GM12874 (cell line): ENCODE measurements at regions not wholly inside any gene's neighbourhood (a gene's known extent, or its start where the extent isn't known, plus 50 kb on each side); places are given as distances from the start of the nearest gene placed in this dataset.

Experiments used
- CTCF ChIP-seq: IDR thresholded peaks from 2 replicates; pipeline ENCODE4 v1.5.1; 2011; ENCODE audit warnings: low read depth, mild to moderate bottlenecking, control low read depth, low read length, moderate library complexity; ENCODE audit not compliant: insufficient read depth

- no peak for TF ChIP-seq CTCF
Measured at GRCh38 chr14:28820677-28821076, 54.1 kb downstream of the FOXG1 start.

GRCh38 chr14:28821993-28822392 is 55.4 kb downstream of the FOXG1 start:
- TF ChIP-seq CTCF, result no peak

- TF ChIP-seq CTCF, result no peak
Measured at GRCh38 chr14:28823245-28823644, 56.7 kb downstream of the FOXG1 start.

- no peak for TF ChIP-seq CTCF
Measured at GRCh38 chr14:28830115-28830534, 63.5 kb downstream of the FOXG1 start.

GRCh38 chr14:28831126-28831525 is 64.5 kb downstream of the FOXG1 start:
- TF ChIP-seq CTCF, result no peak

- TF ChIP-seq CTCF, result no peak
Measured at GRCh38 chr14:28867571-28867970, 101.0 kb downstream of the FOXG1 start.

GRCh38 chr14:28870033-28870564 is 103.5 kb downstream of the FOXG1 start:
- no peak for TF ChIP-seq CTCF
